ENCODE measurements at regions not wholly inside any gene's neighbourhood (a gene's known extent, or its start where the extent isn't known, plus 50 kb on each side); places are given as distances from the start of the nearest gene placed in this dataset.
"Not testable (repeated sequence)": the region's sequence is repeated elsewhere in the genome, so short reads cannot be mapped to it uniquely, and the experiment has no call there.

DNA sequence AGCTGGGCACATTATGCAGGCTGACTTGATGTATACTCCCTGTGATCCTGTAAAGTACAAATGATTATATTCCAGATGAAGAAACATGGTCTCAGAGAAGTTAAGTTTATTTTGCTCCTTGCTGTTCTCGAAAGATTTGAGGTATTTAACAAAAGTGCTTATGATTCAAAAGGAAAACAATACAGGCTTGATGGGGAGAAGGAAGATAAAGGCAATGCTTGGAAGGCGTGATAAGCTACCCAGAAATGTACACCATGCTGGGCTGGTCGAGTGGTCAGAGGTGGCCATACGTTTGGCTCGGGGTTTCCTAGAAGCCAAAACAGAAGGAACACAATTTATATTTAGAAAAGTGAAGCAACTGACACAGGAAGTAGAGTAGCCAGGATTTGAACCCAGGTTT is 201.0 kb downstream of the KTN1 start (continued):
- TF ChIP-seq, protein P1, sequence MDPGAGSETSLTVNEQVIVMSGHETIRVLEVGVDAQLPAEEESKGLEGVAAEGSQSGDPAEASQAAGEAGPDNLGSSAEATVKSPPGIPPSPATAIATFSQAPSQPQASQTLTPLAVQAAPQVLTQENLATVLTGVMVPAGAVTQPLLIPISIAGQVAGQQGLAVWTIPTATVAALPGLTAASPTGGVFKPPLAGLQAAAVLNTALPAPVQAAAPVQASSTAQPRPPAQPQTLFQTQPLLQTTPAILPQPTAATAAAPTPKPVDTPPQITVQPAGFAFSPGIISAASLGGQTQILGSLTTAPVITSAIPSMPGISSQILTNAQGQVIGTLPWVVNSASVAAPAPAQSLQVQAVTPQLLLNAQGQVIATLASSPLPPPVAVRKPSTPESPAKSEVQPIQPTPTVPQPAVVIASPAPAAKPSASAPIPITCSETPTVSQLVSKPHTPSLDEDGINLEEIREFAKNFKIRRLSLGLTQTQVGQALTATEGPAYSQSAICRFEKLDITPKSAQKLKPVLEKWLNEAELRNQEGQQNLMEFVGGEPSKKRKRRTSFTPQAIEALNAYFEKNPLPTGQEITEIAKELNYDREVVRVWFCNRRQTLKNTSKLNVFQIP (CRISPR knock-in tag; IDR thresholded peaks at IDR 0.05; ENCODE audit: borderline replicate concordance, low read depth) = no peak
- no peak for TF ChIP-seq ZC3H10 (CRISPR knock-in tag; IDR thresholded peaks at IDR 0.05)

- TF ChIP-seq CSRNP3 (CRISPR knock-in tag; IDR thresholded peaks at IDR 0.05) (no peak), ZFP3 (CRISPR knock-in tag; IDR thresholded peaks at IDR 0.05) (no peak), ZC3H10 (CRISPR knock-in tag; IDR thresholded peaks at IDR 0.05) (no peak), ZFP30 (CRISPR knock-in tag; IDR thresholded peaks at IDR 0.05) (no peak), ZNF70 (CRISPR knock-in tag; IDR thresholded peaks at IDR 0.05) (no peak), CSDC2 (CRISPR knock-in tag; IDR thresholded peaks at IDR 0.05) (no peak)
- no peak for ATAC-seq
Observed at GRCh38 chr14:55782166-55782565, 202.2 kb downstream of the KTN1 start.

GRCh38 chr14:55789406-55789805 is 209.4 kb downstream of the KTN1 start:
- TF ChIP-seq ZC3H10 (CRISPR knock-in tag; IDR thresholded peaks at IDR 0.05) = no peak
- no peak for TF ChIP-seq GLIS3 (CRISPR knock-in tag; IDR thresholded peaks at IDR 0.05)
- TF ChIP-seq ZFP3 (CRISPR knock-in tag; IDR thresholded peaks at IDR 0.05) = no peak
- no peak for TF ChIP-seq ZNF8 (CRISPR knock-in tag; IDR thresholded peaks at IDR 0.05)
- no peak for TF ChIP-seq ZFP30 (CRISPR knock-in tag; IDR thresholded peaks at IDR 0.05)
- TF ChIP-seq BACH2 (CRISPR knock-in tag; IDR thresholded peaks at IDR 0.05; ENCODE audit: borderline replicate concordance) = no peak
- ATAC-seq = no peak

- no peak for ATAC-seq
- TF ChIP-seq, protein P1 (CRISPR knock-in tag; IDR thresholded peaks at IDR 0.05; ENCODE audit: borderline replicate concordance, low read depth) = no peak
- TF ChIP-seq CSDC2 (CRISPR knock-in tag; IDR thresholded peaks at IDR 0.05) (no peak), ZNF565 (CRISPR knock-in tag; conservative IDR thresholded peaks at IDR 0.05; ENCODE audit: low read depth) (no peak), ISL1 (CRISPR knock-in tag; IDR thresholded peaks at IDR 0.05) (no peak), TOX (CRISPR knock-in tag; IDR thresholded peaks at IDR 0.05; ENCODE audit: borderline replicate concordance) (no peak), OSR1 (CRISPR knock-in tag; IDR thresholded peaks at IDR 0.05) (no peak), ZNF8 (CRISPR knock-in tag; IDR thresholded peaks at IDR 0.05) (no peak)
- TF ChIP-seq, protein P2, sequence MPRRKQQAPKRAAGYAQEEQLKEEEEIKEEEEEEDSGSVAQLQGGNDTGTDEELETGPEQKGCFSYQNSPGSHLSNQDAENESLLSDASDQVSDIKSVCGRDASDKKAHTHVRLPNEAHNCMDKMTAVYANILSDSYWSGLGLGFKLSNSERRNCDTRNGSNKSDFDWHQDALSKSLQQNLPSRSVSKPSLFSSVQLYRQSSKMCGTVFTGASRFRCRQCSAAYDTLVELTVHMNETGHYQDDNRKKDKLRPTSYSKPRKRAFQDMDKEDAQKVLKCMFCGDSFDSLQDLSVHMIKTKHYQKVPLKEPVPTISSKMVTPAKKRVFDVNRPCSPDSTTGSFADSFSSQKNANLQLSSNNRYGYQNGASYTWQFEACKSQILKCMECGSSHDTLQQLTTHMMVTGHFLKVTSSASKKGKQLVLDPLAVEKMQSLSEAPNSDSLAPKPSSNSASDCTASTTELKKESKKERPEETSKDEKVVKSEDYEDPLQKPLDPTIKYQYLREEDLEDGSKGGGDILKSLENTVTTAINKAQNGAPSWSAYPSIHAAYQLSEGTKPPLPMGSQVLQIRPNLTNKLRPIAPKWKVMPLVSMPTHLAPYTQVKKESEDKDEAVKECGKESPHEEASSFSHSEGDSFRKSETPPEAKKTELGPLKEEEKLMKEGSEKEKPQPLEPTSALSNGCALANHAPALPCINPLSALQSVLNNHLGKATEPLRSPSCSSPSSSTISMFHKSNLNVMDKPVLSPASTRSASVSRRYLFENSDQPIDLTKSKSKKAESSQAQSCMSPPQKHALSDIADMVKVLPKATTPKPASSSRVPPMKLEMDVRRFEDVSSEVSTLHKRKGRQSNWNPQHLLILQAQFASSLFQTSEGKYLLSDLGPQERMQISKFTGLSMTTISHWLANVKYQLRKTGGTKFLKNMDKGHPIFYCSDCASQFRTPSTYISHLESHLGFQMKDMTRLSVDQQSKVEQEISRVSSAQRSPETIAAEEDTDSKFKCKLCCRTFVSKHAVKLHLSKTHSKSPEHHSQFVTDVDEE (CRISPR knock-in tag; IDR thresholded peaks at IDR 0.05) = no peak
Observed at GRCh38 chr14:55794655-55795595, 214.9 kb downstream of the KTN1 start.

- not testable (repeated sequence) for ATAC-seq
Observed at GRCh38 chr14:55796513-55796912, 216.5 kb downstream of the KTN1 start.

GRCh38 chr14:55798406-55798805 is 218.4 kb downstream of the KTN1 start:
- no peak for ATAC-seq
- TF ChIP-seq ZNF565 (CRISPR knock-in tag; conservative IDR thresholded peaks at IDR 0.05; ENCODE audit: low read depth) (no peak), CSDC2 (CRISPR knock-in tag; IDR thresholded peaks at IDR 0.05) (no peak), GLIS3 (CRISPR knock-in tag; IDR thresholded peaks at IDR 0.05) (no peak), ZNF70 (CRISPR knock-in tag; IDR thresholded peaks at IDR 0.05) (no peak), PPARA (CRISPR knock-in tag; IDR thresholded peaks at IDR 0.05; ENCODE audit: borderline replicate concordance) (no peak), ISL1 (CRISPR knock-in tag; IDR thresholded peaks at IDR 0.05) (no peak), RARB (CRISPR knock-in tag; IDR thresholded peaks at IDR 0.05) (no peak), OSR1 (CRISPR knock-in tag; IDR thresholded peaks at IDR 0.05) (no peak), TCF4 (CRISPR knock-in tag; IDR thresholded peaks at IDR 0.05; ENCODE audit: borderline replicate concordance) (no peak)
- TF ChIP-seq, protein P2 (CRISPR knock-in tag; IDR thresholded peaks at IDR 0.05) = no peak

Data from SK-N-SH treated with all-trans-retinoic acid at 6 μM for 48 hours (cell line).